22Rv1 (cell line): ENCODE measurements at regions not wholly inside any gene's neighbourhood (a gene's known extent, or its start where the extent isn't known, plus 50 kb on each side); places are given as distances from the start of the nearest gene placed in this dataset.

Experiments
- H3K27ac ChIP-seq: fragments of 450-650 bp; 2 replicates; pipeline ENCODE4 v1.5.1; 2017
- ZFX ChIP-seq: fragments of 450-650 bp; IDR thresholded peaks from 2 replicates; pipeline ENCODE4 v1.6.1; 2017; ENCODE audit warnings: antibody characterized with exemption, borderline replicate concordance
- TF ChIP-seq, protein P1 (sequence below): fragments of 450-650 bp; IDR thresholded peaks from 2 replicates; pipeline ENCODE4 v1.5.1; 2017; ENCODE audit warnings: mild to moderate bottlenecking

DNA sequence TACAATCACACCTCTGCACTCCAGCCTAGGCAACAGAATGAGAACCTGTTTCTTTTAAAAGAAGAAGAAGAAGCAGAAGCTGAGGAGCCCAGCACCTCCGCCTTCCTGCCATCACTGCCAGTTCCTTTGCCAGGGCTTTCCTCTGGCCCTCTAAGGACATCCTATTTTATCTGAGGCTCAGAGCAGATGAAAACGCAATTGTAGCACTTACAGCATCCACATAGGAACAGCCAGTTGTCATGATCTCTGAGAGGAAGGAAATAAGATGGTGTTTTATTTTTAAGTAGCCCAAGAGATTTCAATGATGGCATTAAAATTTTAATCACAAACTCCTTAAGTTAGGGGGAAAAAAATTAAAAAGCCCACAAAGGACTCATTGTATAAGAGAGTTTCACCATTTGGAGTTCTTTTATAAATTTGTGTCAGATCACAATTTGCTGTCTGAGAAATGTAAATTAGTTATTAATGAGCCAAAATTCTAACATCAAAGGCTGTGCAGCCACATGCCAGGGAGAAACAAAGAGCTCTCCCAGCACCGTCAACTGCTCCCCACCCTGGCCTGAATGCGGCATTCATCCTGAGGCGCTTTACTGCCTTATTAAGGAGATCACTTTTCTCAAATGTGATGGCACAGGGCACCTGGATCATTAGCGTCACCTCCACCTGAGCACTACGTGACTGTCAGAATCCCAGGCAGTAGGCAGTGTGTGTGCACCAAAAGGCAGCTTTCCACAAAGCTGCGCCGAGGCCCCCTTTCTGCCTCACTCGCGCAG lies 393.0 kb downstream of the FOXO1 start:
- no peak overlapping the region for H3K27ac ChIP-seq
- no peak for TF ChIP-seq ZFX
- TF ChIP-seq, protein P1, sequence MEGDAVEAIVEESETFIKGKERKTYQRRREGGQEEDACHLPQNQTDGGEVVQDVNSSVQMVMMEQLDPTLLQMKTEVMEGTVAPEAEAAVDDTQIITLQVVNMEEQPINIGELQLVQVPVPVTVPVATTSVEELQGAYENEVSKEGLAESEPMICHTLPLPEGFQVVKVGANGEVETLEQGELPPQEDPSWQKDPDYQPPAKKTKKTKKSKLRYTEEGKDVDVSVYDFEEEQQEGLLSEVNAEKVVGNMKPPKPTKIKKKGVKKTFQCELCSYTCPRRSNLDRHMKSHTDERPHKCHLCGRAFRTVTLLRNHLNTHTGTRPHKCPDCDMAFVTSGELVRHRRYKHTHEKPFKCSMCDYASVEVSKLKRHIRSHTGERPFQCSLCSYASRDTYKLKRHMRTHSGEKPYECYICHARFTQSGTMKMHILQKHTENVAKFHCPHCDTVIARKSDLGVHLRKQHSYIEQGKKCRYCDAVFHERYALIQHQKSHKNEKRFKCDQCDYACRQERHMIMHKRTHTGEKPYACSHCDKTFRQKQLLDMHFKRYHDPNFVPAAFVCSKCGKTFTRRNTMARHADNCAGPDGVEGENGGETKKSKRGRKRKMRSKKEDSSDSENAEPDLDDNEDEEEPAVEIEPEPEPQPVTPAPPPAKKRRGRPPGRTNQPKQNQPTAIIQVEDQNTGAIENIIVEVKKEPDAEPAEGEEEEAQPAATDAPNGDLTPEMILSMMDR: no peak

- no peak overlapping the region for H3K27ac ChIP-seq
- TF ChIP-seq, protein P1: no peak
- no peak for TF ChIP-seq ZFX
Observed at GRCh38 chr13:40274103-40274502, 392.3 kb downstream of the FOXO1 start.

DNA sequence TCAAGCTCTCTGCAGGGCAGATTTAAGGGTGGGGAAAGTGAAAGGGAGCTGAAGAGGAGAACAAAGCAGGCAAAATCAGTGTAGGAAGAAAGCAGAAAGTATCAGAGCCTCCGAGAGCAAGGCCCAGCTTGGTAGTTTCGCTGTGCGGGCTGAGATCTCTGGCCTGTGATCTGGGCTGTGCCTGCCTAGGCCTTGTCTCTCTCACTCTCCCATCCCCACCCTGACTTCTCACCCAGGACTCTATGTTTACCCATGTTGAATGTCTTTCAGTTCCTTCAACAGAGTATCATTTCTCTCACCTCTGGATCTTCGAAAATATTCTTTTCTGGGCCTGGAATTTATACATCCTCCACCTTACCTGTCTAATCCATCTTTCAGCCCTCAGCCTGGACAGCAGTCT lies 391.3 kb downstream of the FOXO1 start:
- no peak overlapping the region for H3K27ac ChIP-seq
- TF ChIP-seq, protein P1: no peak
- TF ChIP-seq ZFX: no peak

DNA sequence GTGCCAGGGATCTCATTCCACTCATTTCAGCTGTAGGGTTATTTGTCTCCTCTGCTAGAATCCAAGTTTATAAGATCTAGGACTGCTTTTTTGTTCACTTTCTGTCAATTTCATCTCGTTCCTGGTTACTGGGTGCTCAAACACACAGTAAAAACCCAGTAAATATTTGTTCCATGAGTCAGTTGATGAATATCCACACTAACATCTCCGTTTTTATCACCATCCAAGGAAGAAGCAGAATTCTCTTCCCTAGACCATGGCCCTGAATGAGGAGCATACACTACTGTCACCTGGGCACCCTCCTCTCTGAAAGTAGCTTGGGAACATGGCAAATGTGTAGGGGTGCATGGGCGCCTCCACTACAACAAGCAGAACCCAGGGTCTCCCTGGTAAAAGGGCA lies 390.8 kb downstream of the FOXO1 start:
- no peak overlapping the region for H3K27ac ChIP-seq
- no peak for TF ChIP-seq ZFX
- TF ChIP-seq, protein P1: no peak

DNA sequence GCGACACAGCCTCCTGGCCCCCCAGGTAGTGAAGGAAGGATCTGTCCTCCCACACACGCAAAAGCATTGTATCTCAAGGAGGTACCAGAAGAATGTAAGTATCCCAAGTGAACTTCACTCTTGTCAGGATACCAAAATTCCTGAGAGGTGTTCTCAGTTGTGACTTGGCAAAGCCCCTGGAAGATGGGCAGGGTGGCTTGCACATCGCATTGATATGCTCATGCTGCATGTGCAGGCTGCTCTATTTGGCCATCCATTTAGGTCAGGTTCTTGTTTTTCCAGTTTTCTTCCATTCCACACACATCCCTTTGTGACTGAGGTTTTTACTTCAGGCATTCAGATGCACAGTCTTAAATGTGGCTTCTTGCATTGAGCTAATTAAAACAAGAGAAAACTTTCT lies 382.8 kb downstream of the FOXO1 start:
- no peak for TF ChIP-seq ZFX
- TF ChIP-seq, protein P1: no peak
- H3K27ac ChIP-seq: no peak overlapping the region

GRCh38 chr13:40285634-40286033 lies 380.8 kb downstream of the FOXO1 start:
- no peak overlapping the region for H3K27ac ChIP-seq
- TF ChIP-seq, protein P1: no peak
- TF ChIP-seq ZFX: no peak

- H3K27ac ChIP-seq: no peak overlapping the region
- TF ChIP-seq, protein P1: no peak
- no peak for TF ChIP-seq ZFX
Observed at GRCh38 chr13:40287428-40287827, 379.0 kb downstream of the FOXO1 start.
